ENCODE measurements at regions not wholly inside any gene's neighbourhood (a gene's known extent, or its start where the extent isn't known, plus 50 kb on each side); places are given as distances from the start of the nearest gene placed in this dataset.

DNA sequence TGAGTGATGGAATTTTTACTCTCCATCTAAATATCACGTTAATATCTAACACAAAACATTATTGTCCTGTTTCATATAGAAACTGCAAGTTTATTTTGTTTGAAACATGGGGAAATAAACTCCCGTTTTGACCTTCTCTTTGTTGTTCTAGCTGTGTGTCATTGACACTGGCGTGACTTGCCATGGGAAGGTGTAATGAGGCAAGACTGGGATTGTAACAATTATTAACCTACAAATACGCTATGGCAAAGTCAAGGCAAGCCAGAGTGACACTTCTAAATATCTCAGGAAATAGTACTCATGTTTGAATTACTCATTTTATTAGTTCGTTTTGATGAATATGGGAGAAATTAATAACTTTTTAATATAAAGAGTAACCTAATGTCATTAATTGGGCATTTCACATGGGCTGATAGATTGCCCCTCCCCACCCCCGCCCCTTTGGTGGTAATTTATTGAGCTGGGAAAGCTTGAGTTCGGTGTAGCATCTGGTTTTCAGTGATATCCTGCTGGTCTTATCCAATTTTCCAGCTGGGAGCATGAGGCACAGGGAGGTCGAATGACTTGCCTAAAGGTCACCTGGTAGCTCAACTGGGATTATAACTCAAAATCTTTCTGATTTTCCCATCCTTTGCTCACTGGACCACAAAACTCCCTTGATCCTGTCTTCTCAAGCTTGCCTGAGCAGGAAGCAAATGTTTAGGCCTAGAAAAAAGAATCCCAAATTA, 380.6 kb upstream of the JAG1 start:
- Histone ChIP-seq H3K27me3 (ENCODE audit: insufficient read depth, low read length) (no peaks in the 10 kb centered on the region), H3K79me2 (ENCODE audit: control insufficient read depth, insufficient read depth, low read length, unreplicated experiment) (no peaks in the 10 kb centered on the region), H2AFZ (ENCODE audit: low read length, unreplicated experiment) (no peak overlapping the region), H3K36me3 (ENCODE audit: insufficient read depth, low read length) (no peaks in the 10 kb centered on the region), H3K4me1 (ENCODE audit: control insufficient read depth, insufficient read depth, low read length, unreplicated experiment) (no peaks in the 10 kb centered on the region), H3K4me3 (ENCODE audit: low read depth, low read length) (no peak overlapping the region), H3K27ac (ENCODE audit: low read depth, low read length) (no peak overlapping the region)

DNA sequence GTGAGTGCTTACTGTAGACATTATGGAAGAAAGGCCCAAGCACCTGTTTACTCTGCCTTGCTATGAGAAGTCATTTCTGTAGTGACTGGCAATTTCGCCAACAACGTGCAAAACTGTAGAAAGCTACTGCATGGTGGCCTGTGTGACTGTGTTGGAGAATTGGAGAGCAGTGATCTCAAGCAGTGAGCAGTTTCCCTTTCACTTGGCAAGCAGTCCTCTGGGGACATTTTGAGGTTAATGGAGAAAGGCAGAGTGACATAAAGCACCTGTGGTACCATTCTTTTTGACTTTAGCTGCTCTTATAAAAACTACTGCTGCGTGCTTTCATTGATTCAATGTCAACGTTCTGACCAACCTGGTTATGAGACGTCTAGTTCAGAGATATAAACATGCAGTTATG, 382.6 kb upstream of the JAG1 start:
- Histone ChIP-seq H2AFZ (ENCODE audit: low read length, unreplicated experiment) (no peak overlapping the region), H3K36me3 (ENCODE audit: insufficient read depth, low read length) (no peaks in the 10 kb centered on the region), H3K4me1 (ENCODE audit: control insufficient read depth, insufficient read depth, low read length, unreplicated experiment) (no peaks in the 10 kb centered on the region), H3K79me2 (ENCODE audit: control insufficient read depth, insufficient read depth, low read length, unreplicated experiment) (no peaks in the 10 kb centered on the region), H3K27ac (ENCODE audit: low read depth, low read length) (no peak overlapping the region), H3K27me3 (ENCODE audit: insufficient read depth, low read length) (no peaks in the 10 kb centered on the region), H3K4me3 (ENCODE audit: low read depth, low read length) (no peak overlapping the region)

DNA sequence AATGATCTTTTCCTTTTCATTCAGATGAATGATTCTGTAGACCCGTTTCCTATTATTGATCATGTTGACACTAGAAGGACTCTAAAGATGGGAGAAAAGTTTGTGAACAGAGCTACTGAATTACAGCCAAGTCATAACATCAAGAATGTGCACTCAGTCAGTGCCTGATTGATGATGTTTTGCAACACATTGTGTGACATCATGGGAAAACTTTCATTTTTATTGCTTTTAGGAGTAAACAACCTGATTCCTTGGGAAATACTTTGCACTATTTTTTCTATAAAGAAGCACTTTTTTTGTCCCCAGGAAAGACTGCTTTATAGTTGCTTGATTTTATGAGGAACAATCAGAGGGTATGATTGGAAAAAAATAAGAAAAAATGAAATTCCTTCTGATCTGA, 383.8 kb upstream of the JAG1 start:
- no peaks in the 10 kb centered on the region for H3K4me1 ChIP-seq (ENCODE audit: control insufficient read depth, insufficient read depth, low read length, unreplicated experiment)
- no peak overlapping the region for H3K27ac ChIP-seq (ENCODE audit: low read depth, low read length)
- no peak overlapping the region for H3K4me3 ChIP-seq (ENCODE audit: low read depth, low read length)
- H3K36me3 ChIP-seq (ENCODE audit: insufficient read depth, low read length): no peaks in the 10 kb centered on the region
- no peak overlapping the region for H2AFZ ChIP-seq (ENCODE audit: low read length, unreplicated experiment)
- H3K27me3 ChIP-seq (ENCODE audit: insufficient read depth, low read length): no peaks in the 10 kb centered on the region
- H3K79me2 ChIP-seq (ENCODE audit: control insufficient read depth, insufficient read depth, low read length, unreplicated experiment): no peaks in the 10 kb centered on the region

GRCh38 chr20:11059659-11060058, 385.9 kb upstream of the JAG1 start:
- H3K36me3 ChIP-seq (ENCODE audit: insufficient read depth, low read length): no peaks in the 10 kb centered on the region
- no peak overlapping the region for H3K4me3 ChIP-seq (ENCODE audit: low read depth, low read length)
- H3K27ac ChIP-seq (ENCODE audit: low read depth, low read length): no peak overlapping the region
- H3K79me2 ChIP-seq (ENCODE audit: control insufficient read depth, insufficient read depth, low read length, unreplicated experiment): no peaks in the 10 kb centered on the region
- H3K27me3 ChIP-seq (ENCODE audit: insufficient read depth, low read length): no peaks in the 10 kb centered on the region
- no peak overlapping the region for H2AFZ ChIP-seq (ENCODE audit: low read length, unreplicated experiment)
- no peaks in the 10 kb centered on the region for H3K4me1 ChIP-seq (ENCODE audit: control insufficient read depth, insufficient read depth, low read length, unreplicated experiment)

- no peak overlapping the region for H2AFZ ChIP-seq (ENCODE audit: low read length, unreplicated experiment)
- H3K27ac ChIP-seq (ENCODE audit: low read depth, low read length): no peak overlapping the region
- no peaks in the 10 kb centered on the region for H3K4me1 ChIP-seq (ENCODE audit: control insufficient read depth, insufficient read depth, low read length, unreplicated experiment)
- no peaks in the 10 kb centered on the region for H3K36me3 ChIP-seq (ENCODE audit: insufficient read depth, low read length)
- no peak overlapping the region for H3K4me3 ChIP-seq (ENCODE audit: low read depth, low read length)
- no peaks in the 10 kb centered on the region for H3K79me2 ChIP-seq (ENCODE audit: control insufficient read depth, insufficient read depth, low read length, unreplicated experiment)
- H3K27me3 ChIP-seq (ENCODE audit: insufficient read depth, low read length): no peaks in the 10 kb centered on the region
Observed at GRCh38 chr20:11060423-11061185, 386.8 kb upstream of the JAG1 start.

GRCh38 chr20:11063444-11063843, 389.6 kb upstream of the JAG1 start:
- Histone ChIP-seq H3K27ac (ENCODE audit: low read depth, low read length) (no peak overlapping the region), H3K4me1 (ENCODE audit: control insufficient read depth, insufficient read depth, low read length, unreplicated experiment) (no peaks in the 10 kb centered on the region), H3K27me3 (ENCODE audit: insufficient read depth, low read length) (no peaks in the 10 kb centered on the region), H3K4me3 (ENCODE audit: low read depth, low read length) (no peak overlapping the region), H2AFZ (ENCODE audit: low read length, unreplicated experiment) (no peak overlapping the region), H3K36me3 (ENCODE audit: insufficient read depth, low read length) (no peaks in the 10 kb centered on the region), H3K79me2 (ENCODE audit: control insufficient read depth, insufficient read depth, low read length, unreplicated experiment) (no peaks in the 10 kb centered on the region)

GRCh38 chr20:11064946-11065345, 391.1 kb upstream of the JAG1 start:
- no peaks in the 10 kb centered on the region for H3K79me2 ChIP-seq (ENCODE audit: control insufficient read depth, insufficient read depth, low read length, unreplicated experiment)
- H3K36me3 ChIP-seq (ENCODE audit: insufficient read depth, low read length): no peaks in the 10 kb centered on the region
- H3K27me3 ChIP-seq (ENCODE audit: insufficient read depth, low read length): no peaks in the 10 kb centered on the region
- H2AFZ ChIP-seq (ENCODE audit: low read length, unreplicated experiment): no peak overlapping the region
- H3K4me1 ChIP-seq (ENCODE audit: control insufficient read depth, insufficient read depth, low read length, unreplicated experiment): no peaks in the 10 kb centered on the region
- H3K4me3 ChIP-seq (ENCODE audit: low read depth, low read length): no peak overlapping the region
- H3K27ac ChIP-seq (ENCODE audit: low read depth, low read length): no peak overlapping the region

DNA sequence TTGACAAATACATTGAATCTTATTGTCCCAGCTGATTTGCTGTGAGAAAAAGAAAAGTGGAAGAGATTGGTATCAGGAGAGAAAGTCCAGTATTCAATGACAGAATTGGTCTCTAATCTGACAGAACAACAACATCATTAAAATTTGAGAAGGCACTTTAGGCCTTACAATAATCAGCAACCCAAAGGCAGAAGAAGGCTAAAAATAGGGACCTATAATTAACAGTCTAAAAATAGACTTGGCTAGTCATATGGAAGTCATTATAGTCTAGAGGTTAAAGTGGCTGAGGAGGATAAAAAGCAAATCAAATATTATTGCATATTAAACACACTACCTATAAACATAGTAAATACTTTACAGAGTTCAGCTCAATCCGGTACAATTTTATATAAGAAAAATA, 393.6 kb upstream of the JAG1 start:
- Histone ChIP-seq H2AFZ (ENCODE audit: low read length, unreplicated experiment) (no peak overlapping the region), H3K36me3 (ENCODE audit: insufficient read depth, low read length) (no peaks in the 10 kb centered on the region), H3K27ac (ENCODE audit: low read depth, low read length) (no peak overlapping the region), H3K4me3 (ENCODE audit: low read depth, low read length) (no peak overlapping the region), H3K27me3 (ENCODE audit: insufficient read depth, low read length) (no peaks in the 10 kb centered on the region), H3K4me1 (ENCODE audit: control insufficient read depth, insufficient read depth, low read length, unreplicated experiment) (no peaks in the 10 kb centered on the region), H3K79me2 (ENCODE audit: control insufficient read depth, insufficient read depth, low read length, unreplicated experiment) (no peaks in the 10 kb centered on the region)

DNA sequence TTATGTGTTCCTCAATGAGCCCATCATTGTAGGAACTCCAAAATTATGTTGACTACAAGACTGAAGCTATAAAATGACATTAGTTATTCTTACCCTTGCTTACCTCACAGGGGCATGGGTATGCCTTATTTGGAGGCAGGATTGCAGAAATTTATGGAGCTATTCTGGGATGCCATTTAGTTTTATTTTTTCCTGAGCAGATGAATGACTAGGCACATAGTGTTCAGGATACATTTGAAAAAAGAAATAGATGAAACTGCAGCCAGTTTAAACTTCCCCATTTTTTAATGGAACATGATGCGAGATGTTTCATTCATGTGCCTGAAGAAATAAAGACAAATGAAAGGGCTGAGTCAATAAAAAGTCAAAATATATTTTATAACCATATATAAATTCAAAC, 399.2 kb upstream of the JAG1 start:
- no peak overlapping the region for H3K27ac ChIP-seq (ENCODE audit: low read depth, low read length)
- H3K4me3 ChIP-seq (ENCODE audit: low read depth, low read length): no peak overlapping the region
- H3K36me3 ChIP-seq (ENCODE audit: insufficient read depth, low read length): no peaks in the 10 kb centered on the region
- H3K79me2 ChIP-seq (ENCODE audit: control insufficient read depth, insufficient read depth, low read length, unreplicated experiment): no peaks in the 10 kb centered on the region
- no peaks in the 10 kb centered on the region for H3K27me3 ChIP-seq (ENCODE audit: insufficient read depth, low read length)
- H3K4me1 ChIP-seq (ENCODE audit: control insufficient read depth, insufficient read depth, low read length, unreplicated experiment): no peaks in the 10 kb centered on the region
- H2AFZ ChIP-seq (ENCODE audit: low read length, unreplicated experiment): no peak overlapping the region

DNA sequence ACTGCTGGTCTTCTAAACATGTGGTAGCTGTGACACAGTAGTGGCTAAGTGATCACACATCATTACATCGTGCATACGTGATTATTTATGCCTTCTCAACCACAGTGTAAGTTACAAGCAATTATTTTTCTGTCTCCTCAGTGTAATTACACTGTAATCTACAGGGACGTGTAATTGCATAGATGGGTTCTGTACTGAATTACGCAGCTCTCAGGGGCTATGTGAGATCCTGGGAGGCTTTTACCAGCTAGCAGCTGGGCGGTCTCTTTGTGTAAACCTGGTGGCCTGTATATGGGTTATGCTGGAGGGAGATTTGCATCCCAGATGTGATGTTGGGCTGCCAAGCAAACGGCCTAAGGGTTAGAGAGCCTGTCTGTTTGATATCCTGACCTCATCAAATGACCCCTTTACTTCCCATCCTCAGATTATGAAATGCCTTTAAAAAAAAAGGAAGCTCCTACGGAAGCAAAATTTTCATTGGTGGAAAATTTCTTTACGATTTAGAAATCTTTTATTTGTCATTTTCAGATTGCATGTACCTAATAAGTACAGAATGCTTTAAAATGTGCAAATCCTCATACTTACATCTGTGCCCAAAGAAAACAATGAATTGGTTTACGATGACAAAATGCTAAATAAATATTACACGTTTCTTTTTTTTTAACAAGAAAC, 402.8 kb upstream of the JAG1 start:
- Histone ChIP-seq H2AFZ (ENCODE audit: low read length, unreplicated experiment) (no peak overlapping the region), H3K4me3 (ENCODE audit: low read depth, low read length) (no peak overlapping the region), H3K4me1 (ENCODE audit: control insufficient read depth, insufficient read depth, low read length, unreplicated experiment) (no peaks in the 10 kb centered on the region), H3K79me2 (ENCODE audit: control insufficient read depth, insufficient read depth, low read length, unreplicated experiment) (no peaks in the 10 kb centered on the region), H3K27ac (ENCODE audit: low read depth, low read length) (no peak overlapping the region), H3K36me3 (ENCODE audit: insufficient read depth, low read length) (no peaks in the 10 kb centered on the region), H3K27me3 (ENCODE audit: insufficient read depth, low read length) (no peaks in the 10 kb centered on the region)

DNA sequence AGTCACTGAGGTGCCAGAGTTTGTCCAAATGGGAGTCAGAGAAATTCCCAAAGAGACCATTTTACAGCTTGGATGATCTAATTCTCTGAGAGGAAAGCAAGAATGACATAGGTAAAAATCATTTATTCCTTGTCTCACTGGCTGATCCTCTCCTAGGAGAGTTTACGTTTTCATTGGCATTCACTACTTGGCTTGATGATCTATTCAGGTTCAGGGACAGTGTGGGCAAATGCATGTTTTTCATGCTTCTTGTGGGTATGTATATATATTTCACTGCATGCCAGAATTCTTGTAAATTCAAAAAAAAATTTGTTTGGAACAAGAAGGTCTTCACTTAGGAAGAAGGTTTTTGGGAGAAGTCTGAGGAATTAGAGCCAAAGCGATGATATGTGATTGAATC, 403.4 kb upstream of the JAG1 start:
- no peak overlapping the region for H2AFZ ChIP-seq (ENCODE audit: low read length, unreplicated experiment)
- no peaks in the 10 kb centered on the region for H3K27me3 ChIP-seq (ENCODE audit: insufficient read depth, low read length)
- no peak overlapping the region for H3K4me3 ChIP-seq (ENCODE audit: low read depth, low read length)
- H3K36me3 ChIP-seq (ENCODE audit: insufficient read depth, low read length): no peaks in the 10 kb centered on the region
- no peaks in the 10 kb centered on the region for H3K79me2 ChIP-seq (ENCODE audit: control insufficient read depth, insufficient read depth, low read length, unreplicated experiment)
- no peaks in the 10 kb centered on the region for H3K4me1 ChIP-seq (ENCODE audit: control insufficient read depth, insufficient read depth, low read length, unreplicated experiment)
- H3K27ac ChIP-seq (ENCODE audit: low read depth, low read length): no peak overlapping the region
